Bronchial epithelial cell (primary cell): ENCODE measurements at regions not wholly inside any gene's neighbourhood (a gene's known extent, or its start where the extent isn't known, plus 50 kb on each side); places are given as distances from the start of the nearest gene placed in this dataset.

ENCODE experiments used
- DNase-seq: peaks from one replicate; pipeline ENCODE4 v3.0.0-alpha.2; 2010; ENCODE audit warnings: low read depth
- FAIRE-seq: peaks from 2 replicates; lab custom pipeline; 2011; peaks lifted over from hg19 to GRCh38; lab: Jason Lieb, UNC
- H3K27me3 ChIP-seq: 2 replicates; pipeline ENCODE4 v1.5.1; 2011; ENCODE audit warnings: low read length; ENCODE audit not compliant: control insufficient read depth, insufficient read depth
- H3K36me3 ChIP-seq: 2 replicates; pipeline ENCODE4 v1.5.1; 2011; ENCODE audit warnings: low read length; ENCODE audit not compliant: control insufficient read depth, insufficient read depth
- H3K4me3 ChIP-seq: 2 replicates; pipeline ENCODE4 v1.5.1; 2011; ENCODE audit warnings: mild to moderate bottlenecking, low read depth, low read length, control low read depth
- CTCF ChIP-seq: IDR thresholded peaks from 2 replicates; pipeline ENCODE4 v1.5.1; 2011; ENCODE audit warnings: mild to moderate bottlenecking, moderate library complexity, low read length, control low read depth, inconsistent platforms; ENCODE audit not compliant: insufficient read depth, severe bottlenecking

- no peak for TF ChIP-seq CTCF
- Histone ChIP-seq H3K27me3 (no peaks in the 10 kb centered on the region), H3K4me3 (no peak overlapping the region), H3K36me3 (no peaks in the 10 kb centered on the region)
- no peak for FAIRE-seq
- DNase-seq = no peak
Measured at GRCh38 chr11:15727520-15727914, 612.8 kb downstream of the INSC start.

DNA sequence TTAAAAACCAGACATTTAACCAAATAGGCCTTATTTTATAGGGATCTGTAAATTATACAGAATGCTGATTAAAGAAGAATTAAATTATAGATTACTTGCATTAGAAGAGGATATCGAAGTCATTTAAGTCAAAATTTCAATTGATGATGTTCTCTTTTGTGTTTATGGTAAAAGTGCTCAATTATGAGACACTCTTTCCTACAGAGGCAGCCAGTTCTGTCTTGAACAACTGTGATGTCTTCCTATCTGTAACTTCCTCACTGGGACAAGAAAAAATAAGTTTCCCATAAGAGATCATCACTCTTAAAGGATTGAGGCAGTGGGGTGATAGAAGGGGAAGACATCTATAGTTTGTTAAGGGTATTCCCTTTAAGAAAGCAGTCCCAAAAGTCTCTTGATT, 613.5 kb downstream of the INSC start:
- Histone ChIP-seq H3K4me3 (no peak overlapping the region), H3K27me3 (no peaks in the 10 kb centered on the region), H3K36me3 (no peaks in the 10 kb centered on the region)
- DNase-seq (no peak), FAIRE-seq (no peak)
- no peak for TF ChIP-seq CTCF

- H3K27me3 ChIP-seq = no peaks in the 10 kb centered on the region
- TF ChIP-seq CTCF = no peak
- H3K4me3 ChIP-seq = no peak overlapping the region
- DNase-seq = no peak
- no peaks in the 10 kb centered on the region for H3K36me3 ChIP-seq
- FAIRE-seq = no peak
Measured at GRCh38 chr11:15730263-15730994, 615.7 kb downstream of the INSC start.

- no peak for TF ChIP-seq CTCF
- FAIRE-seq (peak; percentile 23), DNase-seq (no peak)
- Histone ChIP-seq H3K36me3 (no peaks in the 10 kb centered on the region), H3K4me3 (no peak overlapping the region), H3K27me3 (no peaks in the 10 kb centered on the region)
Measured at GRCh38 chr11:15730995-15731385, 616.3 kb downstream of the INSC start.

- H3K36me3 ChIP-seq = no peaks in the 10 kb centered on the region
- H3K27me3 ChIP-seq = no peaks in the 10 kb centered on the region
- TF ChIP-seq CTCF = no peak
- DNase-seq (no peak), FAIRE-seq (no peak)
- no peak overlapping the region for H3K4me3 ChIP-seq
Measured at GRCh38 chr11:15735706-15736105, 620.6 kb downstream of the SOX6 start.

- FAIRE-seq = no peak
Measured at GRCh38 chr11:15737320-15737719, 619.0 kb downstream of the SOX6 start.

More at GRCh38 chr11:15737320-15737719, 619.0 kb downstream of the SOX6 start:
- H3K27me3 ChIP-seq = no peaks in the 10 kb centered on the region
- peak; percentile 53 for DNase-seq
- no peak overlapping the region for H3K4me3 ChIP-seq
- no peak for TF ChIP-seq CTCF
- H3K36me3 ChIP-seq = no peaks in the 10 kb centered on the region
